ENCODE measurements at regions not wholly inside any gene's neighbourhood (a gene's known extent, or its start where the extent isn't known, plus 50 kb on each side); places are given as distances from the start of the nearest gene placed in this dataset.

GRCh38 chr16:73503093-73503492 lies 455.2 kb upstream of the ZFHX3 start:
- TF ChIP-seq POLR2A (IDR thresholded peaks at IDR 0.05; ENCODE audit: low read length) = no peak
- no peak for TF ChIP-seq GATA1 (IDR thresholded peaks at IDR 0.05; ENCODE audit: low read depth, low read length)
